Keratinocyte (primary cell): ENCODE measurements at regions not wholly inside any gene's neighbourhood (a gene's known extent, or its start where the extent isn't known, plus 50 kb on each side); places are given as distances from the start of the nearest gene placed in this dataset.
A peak's percentile ranks its signal among the peaks of the same experiment; 100 is the strongest.

Source experiments
- DNase-seq: peaks from one replicate; pipeline ENCODE4 v3.0.0-alpha.2; 2011; ENCODE audit warnings: low read depth, missing footprints, low spot score
- FAIRE-seq: peaks from 2 replicates; lab custom pipeline; 2011; peaks lifted over from hg19 to GRCh38; lab: Jason Lieb, UNC
- H2AFZ ChIP-seq: 2 replicates; pipeline ENCODE4 v1.6.0; 2012; ENCODE audit warnings: low read length, control low read depth, inconsistent platforms; ENCODE audit not compliant: control insufficient read depth
- H3K27ac ChIP-seq: 2 replicates; pipeline ENCODE4 v1.5.1; 2011; ENCODE audit warnings: low read length; ENCODE audit not compliant: control insufficient read depth, insufficient read depth
- H3K27me3 ChIP-seq: 3 replicates; pipeline ENCODE4 v1.6.0; 2011; ENCODE audit warnings: low read length; ENCODE audit not compliant: control insufficient read depth, insufficient read depth; ENCODE audit errors: extremely low read depth
- H3K36me3 ChIP-seq, 2 experiments: 2 replicates in 1 of 2; 3 replicates in 1 of 2; pipeline ENCODE4 v1.5.1; 2011; ENCODE audit warnings: low read length in 2 of 2, mild to moderate bottlenecking in 1 of 2; ENCODE audit not compliant: control insufficient read depth in 2 of 2, insufficient read depth in 2 of 2; ENCODE audit errors: extremely low read depth in 1 of 2
- H3K4me1 ChIP-seq: 3 replicates; pipeline ENCODE4 v1.5.1; 2011; ENCODE audit warnings: low read length; ENCODE audit not compliant: control insufficient read depth, insufficient read depth; ENCODE audit errors: extremely low read depth
- H3K4me2 ChIP-seq: 3 replicates; pipeline ENCODE4 v1.6.0; 2011; ENCODE audit warnings: low read depth, low read length; ENCODE audit not compliant: control insufficient read depth, insufficient read depth; ENCODE audit errors: extremely low read depth
- H3K4me3 ChIP-seq, 3 experiments: fragments of 200-600 bp in 1 of 3; sonication (generic) in 1 of 3; 2 replicates in 2 of 3; 3 replicates in 1 of 3; pipeline ENCODE4 v1.5.1; 2011 to 2016; ENCODE audit warnings: low read length in 3 of 3, mild to moderate bottlenecking in 3 of 3, control low read depth in 2 of 3, inconsistent platforms in 1 of 3, low read depth in 1 of 3, mixed read lengths in 1 of 3, mixed run types in 1 of 3, moderate library complexity in 1 of 3; ENCODE audit not compliant: control insufficient read depth in 2 of 3, insufficient read depth in 2 of 3; ENCODE audit errors: extremely low read depth in 1 of 3
- H3K79me2 ChIP-seq: 2 replicates; pipeline ENCODE4 v1.6.0; 2012; ENCODE audit warnings: low read length; ENCODE audit not compliant: control insufficient read depth, insufficient read depth
- H3K9ac ChIP-seq: 3 replicates; pipeline ENCODE4 v1.6.0; 2011; ENCODE audit warnings: low read length; ENCODE audit not compliant: control insufficient read depth, insufficient read depth; ENCODE audit errors: extremely low read depth
- H3K9me1 ChIP-seq: 3 replicates; pipeline ENCODE4 v1.6.0; 2011; ENCODE audit warnings: low read length; ENCODE audit not compliant: control insufficient read depth, insufficient read depth; ENCODE audit errors: extremely low read depth
- H3K9me3 ChIP-seq: 2 replicates; pipeline ENCODE4 v1.5.1; 2012; ENCODE audit warnings: low read depth, low read length; ENCODE audit not compliant: control insufficient read depth
- H4K20me1 ChIP-seq: 3 replicates; pipeline ENCODE4 v1.6.0; 2011; ENCODE audit warnings: low read length; ENCODE audit not compliant: control insufficient read depth, insufficient read depth; ENCODE audit errors: extremely low read depth
- CTCF ChIP-seq, 3 experiments: IDR thresholded peaks in 1 of 3; conservative IDR thresholded peaks in 1 of 3; optimal IDR thresholded peaks in 1 of 3; 2 replicates in 2 of 3; 3 replicates in 1 of 3; pipeline versions ENCODE3 to v1.5.1; 2011; ENCODE audit warnings: low read length in 3 of 3, mild to moderate bottlenecking in 3 of 3, moderate library complexity in 2 of 3, control low read depth in 1 of 3, inconsistent platforms in 1 of 3; ENCODE audit not compliant: insufficient read depth in 2 of 3; ENCODE audit errors: extremely low read depth in 1 of 3
- EZH2 ChIP-seq: IDR thresholded peaks from one replicate; pipeline ENCODE4 v1.6.1; 2012; ENCODE audit warnings: inconsistent platforms, mild to moderate bottlenecking, low read length, moderate library complexity
- dilution Hi-C: fragments of 300-500 bp; cut with MboI; formaldehyde crosslinking; loops from one replicate; pipeline ENCODE4 v1.7.0; 2020; ENCODE audit warnings: low sequenced_read_pairs; ENCODE audit not compliant: extremely low pct_ligation_motif_present

GRCh38 chr20:24378661-24379483 is 90.6 kb upstream of the SYNDIG1 start:
- H3K9me3 ChIP-seq = no peaks in the 10 kb centered on the region
- no peak for FAIRE-seq

GRCh38 chr20:24376311-24377099 is 92.9 kb upstream of the SYNDIG1 start:
- H3K9me1 ChIP-seq = no peaks in the 10 kb centered on the region
- H3K4me3 ChIP-seq = no peak overlapping the region
- H2AFZ ChIP-seq = no peak overlapping the region
- H3K27ac ChIP-seq = no peak overlapping the region
- no peak overlapping the region for H3K9ac ChIP-seq
- H3K27me3 ChIP-seq = no peaks in the 10 kb centered on the region
- DNase-seq = no peak
- no peaks in the 10 kb centered on the region for H4K20me1 ChIP-seq
- TF ChIP-seq EZH2 = no peak
- no peak for TF ChIP-seq CTCF (optimal IDR thresholded peaks at IDR 0.05 in 1 of 3, IDR thresholded peaks at IDR 0.05 in 1 of 3, conservative IDR thresholded peaks at IDR 0.05 in 1 of 3; ENCODE audit: extremely low read depth in 1 of 3, insufficient read depth in 2 of 3, low read length in 3 of 3)
- no peaks in the 10 kb centered on the region for H3K36me3 ChIP-seq
- H3K4me2 ChIP-seq = no peak overlapping the region
- no peaks in the 10 kb centered on the region for H3K4me1 ChIP-seq
- dilution Hi-C loops = no loop called here
- peak; percentile 60 for FAIRE-seq
- no peaks in the 10 kb centered on the region for H3K79me2 ChIP-seq
- H3K9me3 ChIP-seq = no peaks in the 10 kb centered on the region

More at GRCh38 chr20:24378661-24379483, 90.6 kb upstream of the SYNDIG1 start:
- dilution Hi-C loops = no loop called here
- H3K79me2 ChIP-seq = no peaks in the 10 kb centered on the region
- no peak overlapping the region for H3K4me3 ChIP-seq
- no peaks in the 10 kb centered on the region for H4K20me1 ChIP-seq
- H3K27me3 ChIP-seq = no peaks in the 10 kb centered on the region
- no peak overlapping the region for H3K9ac ChIP-seq
- H3K36me3 ChIP-seq = no peaks in the 10 kb centered on the region
- H3K27ac ChIP-seq = no peak overlapping the region
- no peak for DNase-seq
- no peaks in the 10 kb centered on the region for H3K4me1 ChIP-seq
- no peak overlapping the region for H2AFZ ChIP-seq
- H3K4me2 ChIP-seq = no peak overlapping the region
- no peaks in the 10 kb centered on the region for H3K9me1 ChIP-seq
- TF ChIP-seq CTCF (optimal IDR thresholded peaks at IDR 0.05 in 1 of 3, IDR thresholded peaks at IDR 0.05 in 1 of 3, conservative IDR thresholded peaks at IDR 0.05 in 1 of 3; ENCODE audit: extremely low read depth in 1 of 3, insufficient read depth in 2 of 3, low read length in 3 of 3) = no peak
- TF ChIP-seq EZH2 = no peak
